A549 (cell line): ENCODE measurements at regions not wholly inside any gene's neighbourhood (a gene's known extent, or its start where the extent isn't known, plus 50 kb on each side); places are given as distances from the start of the nearest gene placed in this dataset.

Source experiments
- ATAC-seq, 2 experiments: fragments of 200-7000 bp in 1 of 2; fragments of >200 bp in 1 of 2; cut with Nextera tagmentation in 1 of 2; cut with Tn5 transposase in 1 of 2; 3 replicates each; pipeline versions ENCODE4 v1.8.0 to v1.9.1; 2018 to 2020; ENCODE audit warnings: mild to moderate bottlenecking in 1 of 2, moderate library complexity in 1 of 2
- CTCF ChIA-PET: fragments of 300-600 bp; sonication (Branson Sonifier 250); formaldehyde crosslinking; extraction: SDS; loops from one replicate; lab custom pipeline; 2021; ENCODE audit warnings: antibody characterized with exemption, inconsistent platforms; lab: Yijun Ruan, JAX
- POLR2A ChIA-PET: fragments of 350-600 bp; formaldehyde crosslinking; extraction: SDS; loops from one replicate; lab custom pipeline; 2021; ENCODE audit warnings: antibody characterized with exemption, inconsistent platforms; lab: Yijun Ruan, JAX
- DNase-seq, 2 experiments: peaks; one replicate each; pipeline versions ENCODE4 v3.0.0 to v3.0.0-alpha.2; 2011 to 2016; ENCODE audit warnings: low read depth in 1 of 2, low spot score in 1 of 2
- FAIRE-seq: peaks from 2 replicates; lab custom pipeline; 2011; peaks lifted over from hg19 to GRCh38; lab: Jason Lieb, UNC
- H3K27ac ChIP-seq, 2 experiments: fragments of >200 bp; sonication (Bioruptor Twin); formaldehyde crosslinking; 3 replicates each; pipeline ENCODE4 v1.5.1; 2016 to 2017
- H3K4me1 ChIP-seq: fragments of >200 bp; sonication (Bioruptor Twin); formaldehyde crosslinking; 3 replicates; pipeline ENCODE4 v1.6.1; 2016
- H3K4me2 ChIP-seq: fragments of >200 bp; sonication (Bioruptor Twin); formaldehyde crosslinking; 3 replicates; pipeline ENCODE4 v1.6.1; 2016
- H3K4me3 ChIP-seq: fragments of >200 bp; sonication (Bioruptor Twin); formaldehyde crosslinking; 3 replicates; pipeline ENCODE4 v1.5.1; 2016
- H3K9me3 ChIP-seq: fragments of >200 bp; sonication (Bioruptor Twin); formaldehyde crosslinking; 3 replicates; pipeline ENCODE4 v1.6.1; 2016
- BHLHE40 ChIP-seq: IDR thresholded peaks from 2 replicates; pipeline ENCODE4 v1.6.1; 2012; ENCODE audit warnings: low read depth, low read length, inconsistent platforms
- CHD2 ChIP-seq: fragments of 150-350 bp; IDR thresholded peaks from 2 replicates; pipeline ENCODE4 v1.6.1; 2014; ENCODE audit warnings: low read length; ENCODE audit not compliant: partially characterized antibody
- FOSB ChIP-seq: fragments of 250-450 bp; sonication (Bioruptor Pico); IDR thresholded peaks from 2 replicates; pipeline ENCODE4 v1.5.0; 2020; ENCODE audit warnings: mild to moderate bottlenecking, moderate library complexity
- FOSL2 ChIP-seq, 2 experiments: fragments of 450-650 bp in 1 of 2; fragments of >200 bp in 1 of 2; sonication (Bioruptor Twin) in 1 of 2; formaldehyde crosslinking; IDR thresholded peaks; 2 replicates each; pipeline versions ENCODE4 v1.5.0 to v1.6.1; 2016 to 2020; ENCODE audit warnings: mild to moderate bottlenecking in 1 of 2, moderate library complexity in 1 of 2
- FOXS1 ChIP-seq: fragments of 250-450 bp; sonication (Bioruptor Pico); IDR thresholded peaks from 2 replicates; pipeline ENCODE4 v1.5.0; 2020; ENCODE audit warnings: mild to moderate bottlenecking, moderate library complexity
- GATA3 ChIP-seq: IDR thresholded peaks from 2 replicates; pipeline ENCODE4 v1.6.1; 2012; ENCODE audit warnings: borderline replicate concordance
- MAFK ChIP-seq: fragments of 450-650 bp; IDR thresholded peaks from 2 replicates; pipeline ENCODE4 v1.6.1; 2014; ENCODE audit not compliant: partially characterized antibody
- MAZ ChIP-seq: fragments of 150-350 bp; IDR thresholded peaks from 2 replicates; pipeline ENCODE4 v1.6.1; 2014; ENCODE audit warnings: antibody characterized with exemption, low read depth, low read length, borderline replicate concordance
- NR3C1 ChIP-seq: fragments of >200 bp; sonication (Bioruptor Twin); formaldehyde crosslinking; IDR thresholded peaks from 3 replicates; pipeline ENCODE4 v1.6.1; 2017
- PHF8 ChIP-seq: fragments of 200-600 bp; sonication (generic); IDR thresholded peaks from 2 replicates; pipeline ENCODE4 v1.6.1; 2016; ENCODE audit warnings: low read depth, mild to moderate bottlenecking, antibody characterized with exemption, moderate library complexity, borderline replicate concordance
- RAD21 ChIP-seq, 2 experiments: fragments of >200 bp in 1 of 2; sonication (Bioruptor Twin) in 1 of 2; formaldehyde crosslinking in 1 of 2; IDR thresholded peaks in 1 of 2; conservative IDR thresholded peaks in 1 of 2; 2 replicates in 1 of 2; 3 replicates in 1 of 2; pipeline ENCODE4 v1.6.1; 2012 to 2018; ENCODE audit warnings: inconsistent platforms in 1 of 2
- RFX5 ChIP-seq: fragments of 450-650 bp; IDR thresholded peaks from 2 replicates; pipeline ENCODE4 v1.7.1; 2014; ENCODE audit warnings: antibody characterized with exemption, mild to moderate bottlenecking, moderate library complexity
- ZFP36 ChIP-seq: fragments of 450-650 bp; IDR thresholded peaks from 2 replicates; pipeline ENCODE4 v1.6.1; 2014; ENCODE audit warnings: borderline replicate concordance; ENCODE audit not compliant: partially characterized antibody
- ZNF302 ChIP-seq: fragments of 250-450 bp; sonication (Bioruptor Pico); IDR thresholded peaks from 2 replicates; pipeline ENCODE4 v1.9.0; 2021; ENCODE audit warnings: inconsistent platforms, mild to moderate bottlenecking, moderate library complexity
- WGBS: methylation state at CpG from one replicate; pipeline ENCODE4 v1.1.6; 2017; ENCODE audit errors: missing lambda C conversion rate; 5-methylcytosine and 5-hydroxymethylcytosine counted together
- TF ChIP-seq, protein P1 (sequence below): fragments of 200-600 bp; sonication (generic); IDR thresholded peaks from 2 replicates; pipeline ENCODE4 v1.6.1; 2016; ENCODE audit warnings: antibody characterized with exemption, mild to moderate bottlenecking, moderate library complexity
- TF ChIP-seq, protein P2 (sequence below): fragments of 250-450 bp; sonication (Bioruptor Pico); IDR thresholded peaks from 2 replicates; pipeline ENCODE4 v1.5.0; 2021; ENCODE audit warnings: mild to moderate bottlenecking, moderate library complexity, borderline replicate concordance

DNA sequence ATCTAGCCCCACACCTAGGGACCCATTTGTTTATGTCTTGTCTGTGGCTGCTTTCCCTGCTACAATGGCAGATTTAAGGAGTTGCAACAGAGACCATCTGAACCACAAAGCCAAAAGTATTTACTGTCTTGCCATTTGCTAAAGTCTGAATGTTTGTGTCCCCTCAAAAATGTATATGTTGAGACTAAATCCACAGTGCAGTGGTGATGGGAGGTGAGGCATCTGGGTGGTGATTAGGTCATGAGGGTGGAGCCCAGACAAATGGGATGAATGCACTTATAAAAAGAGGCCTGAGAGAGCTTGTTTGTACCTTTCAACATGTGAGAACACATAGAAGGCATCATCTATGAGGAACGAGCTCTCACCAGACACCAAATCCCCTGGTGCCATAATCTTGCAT lies 137.3 kb downstream of the TMEM144 start:
- no peaks in the 10 kb centered on the region for H3K9me3 ChIP-seq
- DNase-seq (no peak), ATAC-seq (no peak), FAIRE-seq (no peak)
- 40% methylated on average over 1 of the region's 1 CpG for WGBS
- H3K4me1 ChIP-seq: no peaks in the 10 kb centered on the region
- CTCF ChIA-PET: interaction anchor here (0.6 kb wide), 1 partner anchor 1140 kb away, joined by 5 read pairs; no protein-coding TSS in a partner anchor
- no peak for TF ChIP-seq BHLHE40
- no peak for TF ChIP-seq ZFP36
- no peak for TF ChIP-seq FOSB (CRISPR knock-in tag)
- no peak for TF ChIP-seq CHD2
- POLR2A ChIA-PET: interaction anchor here (0.6 kb wide), 1 partner anchor 162 kb away, joined by 3 read pairs; no protein-coding TSS in a partner anchor
- H3K27ac ChIP-seq: no peak overlapping the region
- no peak overlapping the region for H3K4me2 ChIP-seq
- H3K4me3 ChIP-seq: no peak overlapping the region

DNA sequence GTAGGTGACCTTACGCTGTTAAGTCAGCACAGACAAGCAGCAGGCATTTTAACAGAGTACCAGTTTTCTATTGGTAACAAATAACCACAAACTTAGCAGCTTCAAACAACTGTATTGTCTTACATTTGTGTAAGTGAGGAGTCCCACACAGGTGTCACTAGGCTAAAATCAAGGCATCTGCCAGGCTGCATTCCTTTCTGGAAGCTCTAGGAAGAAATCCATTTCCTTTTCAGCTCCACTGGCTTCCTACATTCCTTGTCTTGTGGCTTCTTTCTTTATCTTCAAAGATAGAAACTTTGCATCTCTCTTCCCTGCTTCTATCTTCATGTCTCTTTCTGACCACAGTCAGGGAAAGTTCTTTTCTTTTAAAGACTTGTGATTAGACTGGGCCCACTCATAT lies 139.9 kb downstream of the TMEM144 start:
- H3K9me3 ChIP-seq: no peaks in the 10 kb centered on the region
- H3K4me2 ChIP-seq: no peak overlapping the region
- TF ChIP-seq, protein P1, sequence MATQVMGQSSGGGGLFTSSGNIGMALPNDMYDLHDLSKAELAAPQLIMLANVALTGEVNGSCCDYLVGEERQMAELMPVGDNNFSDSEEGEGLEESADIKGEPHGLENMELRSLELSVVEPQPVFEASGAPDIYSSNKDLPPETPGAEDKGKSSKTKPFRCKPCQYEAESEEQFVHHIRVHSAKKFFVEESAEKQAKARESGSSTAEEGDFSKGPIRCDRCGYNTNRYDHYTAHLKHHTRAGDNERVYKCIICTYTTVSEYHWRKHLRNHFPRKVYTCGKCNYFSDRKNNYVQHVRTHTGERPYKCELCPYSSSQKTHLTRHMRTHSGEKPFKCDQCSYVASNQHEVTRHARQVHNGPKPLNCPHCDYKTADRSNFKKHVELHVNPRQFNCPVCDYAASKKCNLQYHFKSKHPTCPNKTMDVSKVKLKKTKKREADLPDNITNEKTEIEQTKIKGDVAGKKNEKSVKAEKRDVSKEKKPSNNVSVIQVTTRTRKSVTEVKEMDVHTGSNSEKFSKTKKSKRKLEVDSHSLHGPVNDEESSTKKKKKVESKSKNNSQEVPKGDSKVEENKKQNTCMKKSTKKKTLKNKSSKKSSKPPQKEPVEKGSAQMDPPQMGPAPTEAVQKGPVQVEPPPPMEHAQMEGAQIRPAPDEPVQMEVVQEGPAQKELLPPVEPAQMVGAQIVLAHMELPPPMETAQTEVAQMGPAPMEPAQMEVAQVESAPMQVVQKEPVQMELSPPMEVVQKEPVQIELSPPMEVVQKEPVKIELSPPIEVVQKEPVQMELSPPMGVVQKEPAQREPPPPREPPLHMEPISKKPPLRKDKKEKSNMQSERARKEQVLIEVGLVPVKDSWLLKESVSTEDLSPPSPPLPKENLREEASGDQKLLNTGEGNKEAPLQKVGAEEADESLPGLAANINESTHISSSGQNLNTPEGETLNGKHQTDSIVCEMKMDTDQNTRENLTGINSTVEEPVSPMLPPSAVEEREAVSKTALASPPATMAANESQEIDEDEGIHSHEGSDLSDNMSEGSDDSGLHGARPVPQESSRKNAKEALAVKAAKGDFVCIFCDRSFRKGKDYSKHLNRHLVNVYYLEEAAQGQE: no peak
- TF ChIP-seq FOXS1 (no peak), ZNF302 (no peak), RFX5 (no peak), PHF8 (no peak), FOSL2 (IDR thresholded peaks at IDR 0.05) (no peak), FOSL2 (CRISPR knock-in tag; IDR thresholded peaks at IDR 0.05) (no peak), MAZ (no peak), RAD21 (conservative IDR thresholded peaks at IDR 0.05 in 1 of 2, IDR thresholded peaks at IDR 0.05 in 1 of 2) (no peak), GATA3 (no peak)
- TF ChIP-seq, protein P2, sequence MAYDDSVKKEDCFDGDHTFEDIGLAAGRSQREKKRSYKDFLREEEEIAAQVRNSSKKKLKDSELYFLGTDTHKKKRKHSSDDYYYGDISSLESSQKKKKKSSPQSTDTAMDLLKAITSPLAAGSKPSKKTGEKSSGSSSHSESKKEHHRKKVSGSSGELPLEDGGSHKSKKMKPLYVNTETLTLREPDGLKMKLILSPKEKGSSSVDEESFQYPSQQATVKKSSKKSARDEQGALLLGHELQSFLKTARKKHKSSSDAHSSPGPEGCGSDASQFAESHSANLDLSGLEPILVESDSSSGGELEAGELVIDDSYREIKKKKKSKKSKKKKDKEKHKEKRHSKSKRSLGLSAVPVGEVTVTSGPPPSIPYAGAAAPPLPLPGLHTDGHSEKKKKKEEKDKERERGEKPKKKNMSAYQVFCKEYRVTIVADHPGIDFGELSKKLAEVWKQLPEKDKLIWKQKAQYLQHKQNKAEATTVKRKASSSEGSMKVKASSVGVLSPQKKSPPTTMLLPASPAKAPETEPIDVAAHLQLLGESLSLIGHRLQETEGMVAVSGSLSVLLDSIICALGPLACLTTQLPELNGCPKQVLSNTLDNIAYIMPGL (CRISPR knock-in tag): no peak
- 100% methylated on average over 1 of the region's 1 CpG for WGBS
- H3K4me3 ChIP-seq: no peak overlapping the region
- ATAC-seq: no peak
- H3K4me1 ChIP-seq: no peaks in the 10 kb centered on the region
- H3K27ac ChIP-seq: no peak overlapping the region
- CTCF ChIA-PET: no interaction called here
- no peak for FAIRE-seq
- no peak for DNase-seq
- POLR2A ChIA-PET: no interaction called here

DNA sequence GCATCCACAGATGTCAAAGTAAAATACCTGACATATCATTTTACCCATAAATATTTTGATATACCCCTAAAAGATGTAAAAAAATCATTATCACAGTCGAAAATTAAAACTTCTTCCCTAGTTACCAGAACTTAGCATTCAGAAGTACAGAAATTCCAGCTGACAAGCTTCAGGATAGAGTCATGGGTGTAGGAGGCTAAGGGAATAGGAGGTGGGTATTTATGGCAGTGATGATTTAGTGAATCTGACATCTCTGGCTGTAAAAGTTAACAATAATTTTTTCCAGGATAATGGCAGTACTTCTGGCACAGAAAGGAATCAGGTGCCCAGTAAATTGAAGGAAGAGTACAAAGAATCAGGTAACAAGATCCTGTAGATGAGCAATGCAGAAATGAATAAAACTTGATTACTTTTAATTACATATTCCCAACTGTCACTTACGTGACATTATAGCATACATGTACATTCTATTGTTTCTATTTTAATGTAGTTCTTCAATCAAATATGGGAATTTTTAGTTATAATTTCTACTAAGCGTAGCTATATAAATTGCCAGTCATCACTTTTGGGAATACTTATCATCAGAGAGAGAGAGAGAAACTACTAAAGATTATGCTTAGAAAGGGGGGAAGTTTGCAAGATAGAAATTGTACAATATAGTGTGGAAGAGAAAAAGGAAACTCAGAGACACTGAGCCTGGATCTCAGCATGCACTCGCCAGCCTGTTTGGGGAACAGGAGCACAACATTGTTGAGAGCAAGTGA lies 143.4 kb downstream of the TMEM144 start:
- Histone ChIP-seq H3K4me3 (no peak overlapping the region), H3K4me2 (no peak overlapping the region), H3K9me3 (no peaks in the 10 kb centered on the region), H3K27ac (no peak overlapping the region), H3K4me1 (no peaks in the 10 kb centered on the region)
- ChIA-PET CTCF (no interaction called here), POLR2A (no interaction called here)
- WGBS: 70% methylated on average over 4 of the region's 4 CpGs
- DNase-seq (no peak), FAIRE-seq (no peak), ATAC-seq (no peak)
- no peak for TF ChIP-seq NR3C1
- peak; percentile 59 for TF ChIP-seq MAFK
